ENCODE measurements at regions not wholly inside any gene's neighbourhood (a gene's known extent, or its start where the extent isn't known, plus 50 kb on each side); places are given as distances from the start of the nearest gene placed in this dataset.
A peak's percentile ranks its signal among the peaks of the same experiment; 100 is the strongest.

DNA sequence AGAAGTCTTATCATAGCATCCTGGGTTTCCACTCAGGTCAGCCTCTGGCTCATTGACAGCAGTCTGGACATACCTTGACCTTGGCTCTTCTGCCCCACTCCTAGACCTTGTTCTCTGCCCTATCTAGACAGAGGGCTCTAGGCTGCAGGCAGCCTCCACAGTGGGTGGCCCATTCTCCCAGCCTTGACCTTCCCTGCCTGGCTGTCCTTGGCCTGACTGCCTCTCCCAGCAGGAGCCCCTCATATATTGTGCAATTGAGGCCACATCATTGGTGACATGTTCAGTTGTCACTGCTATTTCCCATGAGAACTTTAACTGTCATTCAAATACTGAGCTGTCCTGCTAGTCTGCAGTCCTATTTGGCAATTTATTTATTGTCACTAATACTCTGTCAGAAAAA lies 503.4 kb downstream of the PLXNA4 start:
- no peak for DNase-seq

DNA sequence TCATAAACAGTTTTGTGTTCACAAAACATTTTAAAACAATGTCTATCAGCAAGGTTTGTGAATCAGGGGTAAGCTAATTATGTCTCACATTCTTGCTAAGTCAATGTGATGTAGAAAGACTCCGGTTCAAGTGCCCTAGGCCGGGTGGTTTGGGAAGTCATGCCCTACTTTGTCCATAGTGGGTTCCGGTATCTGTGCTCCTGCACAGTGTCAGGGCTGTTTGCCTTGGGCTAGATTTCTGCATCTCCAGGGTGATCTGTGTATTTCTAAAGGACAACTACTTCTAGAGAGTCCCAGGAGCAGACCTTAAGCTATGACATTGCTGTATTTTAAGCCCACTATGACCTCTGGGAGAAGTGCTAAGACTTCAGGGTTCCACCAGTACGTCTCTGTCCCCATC lies 504.1 kb downstream of the PLXNA4 start:
- DNase-seq, result no peak

DNA sequence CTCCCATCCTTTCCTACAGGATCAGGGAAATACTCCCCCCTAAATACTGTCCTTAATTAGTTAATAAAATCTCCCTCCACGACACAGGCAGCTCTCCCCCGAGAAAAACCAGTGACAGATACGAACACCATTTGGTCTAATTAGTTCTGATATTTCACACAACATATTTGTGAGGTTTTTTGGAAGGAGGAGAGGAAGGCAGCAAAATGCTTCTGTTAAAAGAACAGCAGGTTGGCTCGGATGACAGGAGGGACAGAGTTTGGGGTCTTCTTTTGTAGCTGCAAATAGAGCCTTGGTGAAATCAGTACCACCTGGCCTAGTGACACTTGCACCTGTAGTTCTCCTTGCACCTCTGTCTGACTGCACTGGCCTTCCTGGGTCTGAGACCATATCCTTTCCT lies 507.0 kb downstream of the PLXNA4 start:
- DNase-seq, result no peak

DNA sequence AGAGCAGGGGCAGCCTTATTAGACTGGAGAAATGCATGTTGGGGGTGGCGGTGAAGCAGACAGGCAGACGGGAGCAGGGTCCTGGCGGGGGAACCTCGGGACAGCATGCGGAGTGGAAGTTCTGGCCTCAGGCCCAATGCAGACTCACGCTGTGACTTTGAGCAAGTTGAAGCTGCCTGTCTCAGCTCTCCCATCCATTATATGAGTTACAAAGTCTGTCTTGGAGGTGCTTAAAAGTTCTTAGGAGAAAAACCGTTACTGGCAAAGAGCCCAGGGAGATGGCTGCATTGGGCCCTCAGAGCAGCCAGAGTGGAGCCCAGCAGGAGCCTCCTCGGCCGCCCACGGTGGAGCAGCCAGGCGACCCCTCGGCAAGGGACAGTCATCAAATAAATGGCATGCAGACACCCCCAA lies 509.5 kb downstream of the PLXNA4 start:
- no peak for DNase-seq

GRCh38 chr7:132065989-132066603 lies 509.7 kb upstream of the PODXL start:
- no peak for DNase-seq

DNA sequence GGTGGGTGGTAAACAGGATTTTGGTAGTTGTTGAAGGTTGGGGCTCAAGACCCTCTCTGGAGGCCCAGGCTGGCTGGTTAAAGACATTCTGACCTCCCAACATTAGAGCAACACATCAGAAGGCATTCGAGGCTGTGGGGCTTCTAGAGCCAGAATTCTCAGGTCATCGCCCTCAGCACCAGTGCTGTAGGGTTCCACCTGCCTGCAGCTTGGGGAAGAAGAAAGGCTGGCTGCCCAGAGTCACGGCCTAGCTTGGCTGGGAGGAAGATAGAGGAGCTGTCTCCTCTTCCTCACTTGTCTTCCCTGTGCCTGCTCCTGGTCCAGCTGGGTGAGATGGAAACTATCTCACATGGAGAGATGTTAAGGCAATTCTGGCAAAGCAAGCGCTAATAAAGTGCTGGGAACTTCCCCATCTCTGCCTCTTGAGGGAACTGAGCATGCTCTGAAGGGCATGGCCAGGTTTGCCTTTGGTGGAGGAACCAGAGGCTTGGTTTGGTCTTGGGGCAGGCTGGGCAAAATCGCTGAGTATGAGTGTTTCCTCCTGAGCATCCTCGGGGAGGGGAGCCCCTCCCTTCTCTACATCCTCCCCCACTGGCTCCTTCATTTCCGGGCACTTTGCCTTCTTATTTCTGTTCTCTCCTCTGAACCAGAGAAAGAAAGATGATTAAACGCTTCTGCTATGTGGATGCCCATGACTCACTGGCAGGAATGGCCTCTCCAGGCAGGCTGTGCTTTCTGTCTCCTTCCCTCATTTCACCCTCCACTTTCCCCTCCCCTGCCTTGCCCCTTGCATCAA lies 509.0 kb upstream of the PODXL start:
- DNase-seq, result no peak

- DNase-seq, result no peak
Observed at GRCh38 chr7:132063800-132064199, 507.4 kb upstream of the PODXL start.

GRCh38 chr7:132061937-132062336 lies 505.5 kb upstream of the PODXL start:
- DNase-seq, result no peak

DNA sequence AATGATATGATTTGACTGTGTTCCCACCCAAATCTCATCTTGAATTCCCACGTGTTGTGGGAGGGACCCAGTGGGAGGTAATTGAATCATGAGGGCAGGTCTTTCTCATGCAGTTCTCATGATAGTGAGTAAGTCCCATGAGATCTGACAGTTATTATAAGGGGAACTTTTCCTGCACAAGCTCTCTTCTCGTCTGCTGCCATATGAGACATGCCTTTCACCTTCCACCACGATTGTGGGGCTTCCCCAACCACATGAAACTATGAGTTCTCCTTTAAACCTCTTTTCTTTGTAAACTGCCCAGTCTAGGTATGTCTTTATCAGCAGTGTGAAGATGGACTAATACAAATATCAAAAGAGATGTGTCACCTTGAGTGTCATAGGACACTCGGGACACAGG lies 502.7 kb upstream of the PODXL start:
- no peak for DNase-seq

- no peak for DNase-seq
Observed at GRCh38 chr7:132055336-132056120, 499.1 kb upstream of the PODXL start.

- DNase-seq, result no peak
Observed at GRCh38 chr7:132053871-132054270, 497.4 kb upstream of the PODXL start.

DNA sequence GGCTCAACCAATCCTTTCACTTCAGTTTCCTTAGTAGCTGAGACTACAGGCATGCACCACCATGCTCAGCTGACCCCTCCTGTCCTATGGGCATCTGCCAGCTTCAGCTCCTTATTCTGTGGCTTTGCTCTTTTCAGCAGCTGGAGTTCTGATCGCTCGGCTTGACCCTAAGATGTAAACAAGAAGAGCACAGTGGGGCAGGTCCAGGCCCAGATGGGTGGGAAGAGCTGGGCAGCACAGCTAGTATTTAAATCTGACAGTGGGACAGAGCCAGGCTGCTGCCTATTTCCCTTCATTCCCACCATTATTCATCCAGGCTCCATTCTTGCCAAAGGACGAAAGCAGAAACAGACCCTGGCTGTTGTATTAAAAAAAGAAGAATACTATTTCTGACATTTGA lies 494.9 kb upstream of the PODXL start:
- no peak for DNase-seq

DNA sequence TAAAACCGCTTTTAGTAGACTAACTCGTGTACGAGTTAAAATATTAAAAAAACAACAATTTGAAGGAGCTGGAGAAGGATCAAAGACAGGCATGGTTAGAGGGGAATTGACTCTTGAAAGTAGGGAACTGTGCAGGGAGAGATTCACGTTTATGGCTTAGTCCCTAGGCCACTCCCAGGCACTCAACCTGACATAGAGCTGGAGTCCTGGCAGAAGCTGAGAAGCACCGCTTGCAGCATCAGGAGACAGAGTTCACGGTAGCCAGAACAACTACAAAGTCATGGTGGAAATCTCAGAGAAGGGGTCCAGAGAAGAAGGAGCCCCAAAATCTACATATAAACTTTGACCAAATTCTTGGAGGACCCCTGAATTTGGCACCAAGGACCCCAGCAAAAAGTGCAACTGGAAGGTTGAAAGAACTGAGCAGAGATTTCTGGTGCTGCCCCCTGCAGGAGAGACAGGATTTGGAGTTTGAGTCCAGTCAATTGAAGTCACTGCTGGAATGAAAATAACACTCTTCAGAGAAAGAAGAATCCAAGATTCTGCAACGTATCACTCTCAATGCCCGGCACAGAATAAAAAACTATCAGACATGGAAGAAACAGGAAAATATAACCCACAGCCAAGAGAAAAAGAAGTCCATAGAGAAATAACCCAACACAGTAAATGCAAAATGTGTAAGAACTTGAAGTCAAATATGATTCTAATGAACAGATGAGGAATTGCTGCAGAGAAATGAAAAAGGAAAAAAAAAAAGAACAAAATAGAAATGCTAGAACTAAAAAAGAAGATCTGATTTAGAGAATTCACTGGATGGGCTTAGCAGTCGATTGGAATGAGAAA lies 493.3 kb upstream of the PODXL start:
- DNase-seq, result peak; percentile 33 to 51

GRCh38 chr7:132045481-132045980 lies 489.1 kb upstream of the PODXL start:
- no peak for DNase-seq

DNA sequence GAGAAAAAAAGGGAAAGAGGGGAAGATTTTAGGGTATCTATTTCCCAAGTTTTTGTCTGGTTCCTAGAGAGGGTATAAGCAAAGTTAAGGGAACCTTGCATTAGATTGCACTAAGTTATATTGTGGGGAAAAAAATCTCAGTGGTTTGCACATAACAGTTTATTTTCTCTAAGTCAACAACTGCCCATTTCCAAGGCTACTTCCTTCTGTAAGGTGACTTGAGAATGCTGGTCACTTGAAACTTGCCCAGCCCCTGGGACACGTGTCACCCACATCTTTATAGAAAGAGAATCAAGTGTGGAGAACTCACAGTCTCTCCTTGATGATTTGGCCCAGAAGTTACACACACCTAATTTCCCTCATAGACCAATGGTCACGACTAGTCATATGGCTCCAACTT lies 488.6 kb upstream of the PODXL start:
- DNase-seq, result no peak

GRCh38 chr7:132044247-132044646 lies 487.8 kb upstream of the PODXL start:
- no peak for DNase-seq

DNA sequence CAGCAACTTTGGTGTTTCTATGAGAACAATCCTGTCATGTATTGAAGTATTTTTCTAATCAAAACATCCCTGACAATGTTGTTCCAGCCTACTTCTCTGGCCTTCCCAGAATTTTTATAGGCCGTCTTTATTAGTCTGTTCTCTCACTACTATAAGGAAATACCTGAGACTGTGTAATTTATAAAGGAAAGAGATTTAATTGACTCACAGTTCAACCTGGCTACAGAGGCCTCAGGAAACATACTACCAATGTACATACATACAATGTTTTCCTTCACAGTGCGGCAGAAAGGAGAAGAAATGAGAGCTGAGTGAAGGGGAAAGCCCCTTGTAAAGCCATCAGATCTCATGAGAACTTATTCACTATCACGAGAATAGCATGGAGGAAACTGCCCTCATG lies 484.7 kb upstream of the PODXL start:
- DNase-seq, result no peak

DNA sequence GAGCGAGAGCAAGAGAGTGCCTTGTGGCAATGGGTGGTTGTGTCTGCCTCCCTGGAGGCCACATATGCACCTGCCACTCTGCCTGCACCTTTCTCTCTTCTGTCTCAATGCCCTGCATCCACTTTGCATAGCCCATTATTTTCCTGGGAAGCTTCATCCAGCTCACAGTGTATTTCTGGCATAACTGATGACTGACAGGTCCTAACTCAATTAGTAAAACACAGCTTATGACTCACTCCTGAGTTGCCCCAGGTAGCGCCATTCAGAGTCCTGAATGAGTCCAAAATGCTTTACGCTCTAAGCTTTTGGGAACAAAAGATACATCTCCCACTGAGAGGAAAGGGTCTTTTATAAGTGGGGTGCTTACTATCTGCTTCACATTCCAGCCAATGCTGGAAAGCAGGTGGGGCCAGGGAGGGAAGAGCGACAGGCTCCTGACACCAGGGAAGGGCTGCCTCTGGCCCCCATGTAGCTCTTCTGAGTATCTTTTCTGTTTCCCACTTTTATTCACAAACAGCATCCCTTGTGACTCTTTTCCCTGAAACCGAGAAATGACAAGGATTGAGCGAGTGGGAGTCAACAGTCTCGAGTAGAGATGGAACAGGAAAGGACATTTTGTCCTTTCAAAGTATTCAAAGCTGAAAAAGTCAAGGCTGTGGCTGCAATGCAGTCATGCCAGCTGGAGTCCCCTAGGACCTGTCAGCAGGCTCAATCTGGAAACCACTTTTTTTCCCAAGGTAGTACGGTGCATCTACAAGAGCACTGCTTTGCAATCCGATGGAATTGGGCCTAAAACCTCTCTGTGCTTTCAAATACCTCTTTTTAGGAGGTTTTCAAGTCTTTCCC lies 479.3 kb upstream of the PODXL start:
- DNase-seq, result no peak

DNA sequence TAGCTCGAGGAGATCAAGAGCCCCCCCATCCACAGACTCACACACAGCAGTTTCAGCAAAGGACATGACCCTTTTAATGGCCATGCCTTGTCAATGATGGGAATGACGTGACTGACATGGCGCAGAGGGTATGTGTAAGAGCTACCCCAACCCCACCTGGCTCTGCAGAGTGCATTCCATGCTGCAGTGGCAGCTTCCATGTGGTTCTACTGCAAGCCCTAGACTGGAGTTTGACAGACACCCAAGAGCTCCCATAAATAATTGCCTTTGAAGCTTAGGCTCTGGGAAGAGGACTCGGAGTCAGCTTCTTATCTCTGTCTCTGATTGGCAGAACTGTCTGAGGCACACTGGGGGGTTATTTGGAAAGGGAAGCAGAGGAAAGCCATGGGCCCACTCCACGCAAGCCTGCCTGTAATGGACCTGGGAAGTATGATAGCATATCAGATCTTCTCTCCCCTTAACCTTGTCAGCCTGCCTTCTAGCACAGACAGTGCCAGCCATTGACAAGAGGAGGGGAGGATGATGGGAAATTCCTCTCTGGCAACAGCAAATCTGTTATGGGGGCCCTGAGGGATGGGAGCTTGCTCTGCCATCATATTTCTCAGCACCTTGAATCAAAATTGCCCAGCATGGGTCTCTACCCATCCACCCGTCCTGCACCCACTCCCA lies 478.5 kb upstream of the PODXL start:
- DNase-seq, result no peak

- no peak for DNase-seq
Observed at GRCh38 chr7:132030883-132031282, 474.5 kb upstream of the PODXL start.

- DNase-seq, result no peak
Observed at GRCh38 chr7:132030086-132030568, 473.7 kb upstream of the PODXL start.

All from activated CD4-positive, alpha-beta T cell treated with anti-CD3 and anti-CD28 coated beads, Interleukin-2, amount 50 U/mL, for 48 hours (primary cell).